Muscle layer of duodenum (tissue), 2 donors: ENCODE measurements at regions not wholly inside any gene's neighbourhood (a gene's known extent, or its start where the extent isn't known, plus 50 kb on each side); places are given as distances from the start of the nearest gene placed in this dataset.

ENCODE experiments used
- H3K27ac ChIP-seq: one replicate; pipeline ENCODE4 v1.7.0; 2013; ENCODE audit warnings: mild to moderate bottlenecking, low read length
- H3K27me3 ChIP-seq: one replicate; pipeline ENCODE4 v1.7.0; 2013; ENCODE audit warnings: low read depth, mild to moderate bottlenecking, control low read depth, low read length
- H3K36me3 ChIP-seq, 2 donors: one replicate each; pipeline ENCODE4 v1.7.0; 2013; ENCODE audit warnings: low read length in 2 of 2, control low read depth in 1 of 2, mild to moderate bottlenecking in 1 of 2; ENCODE audit not compliant: insufficient read depth in 2 of 2, control insufficient read depth in 1 of 2
- H3K4me1 ChIP-seq, 2 donors: one replicate each; pipeline ENCODE4 v1.7.0; 2013; ENCODE audit warnings: low read length in 2 of 2, mild to moderate bottlenecking in 2 of 2, control low read depth in 1 of 2, moderate library complexity in 1 of 2; ENCODE audit not compliant: insufficient read depth in 2 of 2, control insufficient read depth in 1 of 2
- H3K4me3 ChIP-seq, 2 donors: one replicate each; pipeline ENCODE4 v1.7.0; 2013; ENCODE audit warnings: low read length in 2 of 2, low read depth in 1 of 2, mild to moderate bottlenecking in 1 of 2
- H3K9me3 ChIP-seq, 2 donors: one replicate each; pipeline ENCODE4 v1.7.0; 2013; ENCODE audit warnings: low read length in 2 of 2, control low read depth in 1 of 2, mild to moderate bottlenecking in 1 of 2; ENCODE audit not compliant: control insufficient read depth in 1 of 2
- donor health status: healthy.

- H3K36me3 ChIP-seq: no peaks in the 10 kb centered on the region
- no peaks in the 10 kb centered on the region for H3K9me3 ChIP-seq
- H3K27ac ChIP-seq: no peak overlapping the region
- H3K27me3 ChIP-seq: no peaks in the 10 kb centered on the region
- no peaks in the 10 kb centered on the region for H3K4me1 ChIP-seq
- H3K4me3 ChIP-seq: no peak overlapping the region
Measured at GRCh38 chr17:33674685-33675084, 381.6 kb upstream of the ASIC2 start.

- no peaks in the 10 kb centered on the region for H3K27me3 ChIP-seq
- H3K4me3 ChIP-seq: no peak overlapping the region
- H3K9me3 ChIP-seq: no peaks in the 10 kb centered on the region
- no peaks in the 10 kb centered on the region for H3K4me1 ChIP-seq
- no peaks in the 10 kb centered on the region for H3K36me3 ChIP-seq
- H3K27ac ChIP-seq: no peak overlapping the region
Measured at GRCh38 chr17:33676444-33676843, 383.3 kb upstream of the ASIC2 start.

GRCh38 chr17:33679595-33679994, 386.5 kb upstream of the ASIC2 start:
- Histone ChIP-seq H3K4me1 (no peaks in the 10 kb centered on the region), H3K27me3 (no peaks in the 10 kb centered on the region), H3K4me3 (no peak overlapping the region), H3K27ac (no peak overlapping the region), H3K9me3 (no peaks in the 10 kb centered on the region), H3K36me3 (no peaks in the 10 kb centered on the region)

- H3K27me3 ChIP-seq: no peaks in the 10 kb centered on the region
- no peaks in the 10 kb centered on the region for H3K9me3 ChIP-seq
- H3K4me1 ChIP-seq: no peaks in the 10 kb centered on the region
- H3K27ac ChIP-seq: no peak overlapping the region
- no peaks in the 10 kb centered on the region for H3K36me3 ChIP-seq
- H3K4me3 ChIP-seq: no peak overlapping the region
Measured at GRCh38 chr17:33680472-33680871, 387.4 kb upstream of the ASIC2 start.

- no peak overlapping the region for H3K4me3 ChIP-seq
- no peaks in the 10 kb centered on the region for H3K27me3 ChIP-seq
- H3K4me1 ChIP-seq: no peaks in the 10 kb centered on the region
- H3K27ac ChIP-seq: no peak overlapping the region
- H3K36me3 ChIP-seq: no peaks in the 10 kb centered on the region
- H3K9me3 ChIP-seq: no peaks in the 10 kb centered on the region
Measured at GRCh38 chr17:33682599-33682998, 389.5 kb upstream of the ASIC2 start.

- Histone ChIP-seq H3K36me3 (no peaks in the 10 kb centered on the region), H3K4me3 (no peak overlapping the region), H3K9me3 (peaks cover 0 to 2% of the 10 kb centered on the region in 2 donors), H3K27ac (no peak overlapping the region), H3K4me1 (no peaks in the 10 kb centered on the region), H3K27me3 (peaks cover 4% of the 10 kb centered on the region)
Measured at GRCh38 chr17:33684735-33685134, 391.6 kb upstream of the ASIC2 start.

- Histone ChIP-seq H3K36me3 (no peaks in the 10 kb centered on the region), H3K4me3 (no peak overlapping the region), H3K27me3 (peaks cover 4% of the 10 kb centered on the region), H3K27ac (no peak overlapping the region), H3K9me3 (peaks cover 0 to 2% of the 10 kb centered on the region in 2 donors), H3K4me1 (no peaks in the 10 kb centered on the region)
Measured at GRCh38 chr17:33686171-33686570, 393.1 kb upstream of the ASIC2 start.

- Histone ChIP-seq H3K9me3 (peaks cover 0 to 2% of the 10 kb centered on the region in 2 donors), H3K36me3 (no peaks in the 10 kb centered on the region), H3K4me3 (no peak overlapping the region), H3K27me3 (peaks cover 4% of the 10 kb centered on the region), H3K27ac (no peak overlapping the region), H3K4me1 (no peaks in the 10 kb centered on the region)
Measured at GRCh38 chr17:33687831-33688230, 394.7 kb upstream of the ASIC2 start.

GRCh38 chr17:33688771-33689170, 395.7 kb upstream of the ASIC2 start:
- Histone ChIP-seq H3K27ac (no peak overlapping the region), H3K9me3 (peaks cover 0 to 2% of the 10 kb centered on the region in 2 donors), H3K36me3 (no peaks in the 10 kb centered on the region), H3K4me1 (no peaks in the 10 kb centered on the region), H3K4me3 (no peak overlapping the region), H3K27me3 (peaks cover 4% of the 10 kb centered on the region)

- no peaks in the 10 kb centered on the region for H3K4me1 ChIP-seq
- H3K9me3 ChIP-seq: peaks cover 0 to 2% of the 10 kb centered on the region in 2 donors
- no peak overlapping the region for H3K4me3 ChIP-seq
- no peaks in the 10 kb centered on the region for H3K36me3 ChIP-seq
- peaks cover 4% of the 10 kb centered on the region for H3K27me3 ChIP-seq
- no peak overlapping the region for H3K27ac ChIP-seq
Measured at GRCh38 chr17:33689725-33690124, 396.6 kb upstream of the ASIC2 start.

- H3K27me3 ChIP-seq: no peaks in the 10 kb centered on the region
- H3K4me1 ChIP-seq: no peaks in the 10 kb centered on the region
- no peak overlapping the region for H3K27ac ChIP-seq
- H3K9me3 ChIP-seq: no peaks in the 10 kb centered on the region
- H3K36me3 ChIP-seq: no peaks in the 10 kb centered on the region
- H3K4me3 ChIP-seq: no peak overlapping the region
Measured at GRCh38 chr17:33695431-33695830, 402.3 kb upstream of the ASIC2 start.

- Histone ChIP-seq H3K27ac (no peak overlapping the region), H3K4me3 (no peak overlapping the region), H3K4me1 (no peaks in the 10 kb centered on the region), H3K9me3 (no peaks in the 10 kb centered on the region), H3K36me3 (no peaks in the 10 kb centered on the region), H3K27me3 (no peaks in the 10 kb centered on the region)
Measured at GRCh38 chr17:33696102-33696501, 403.0 kb upstream of the ASIC2 start.
